ENCODE measurements at regions not wholly inside any gene's neighbourhood (a gene's known extent, or its start where the extent isn't known, plus 50 kb on each side); places are given as distances from the start of the nearest gene placed in this dataset.
"Not testable (repeated sequence)": the region's sequence is repeated elsewhere in the genome, so short reads cannot be mapped to it uniquely, and the experiment has no call there.

DNA sequence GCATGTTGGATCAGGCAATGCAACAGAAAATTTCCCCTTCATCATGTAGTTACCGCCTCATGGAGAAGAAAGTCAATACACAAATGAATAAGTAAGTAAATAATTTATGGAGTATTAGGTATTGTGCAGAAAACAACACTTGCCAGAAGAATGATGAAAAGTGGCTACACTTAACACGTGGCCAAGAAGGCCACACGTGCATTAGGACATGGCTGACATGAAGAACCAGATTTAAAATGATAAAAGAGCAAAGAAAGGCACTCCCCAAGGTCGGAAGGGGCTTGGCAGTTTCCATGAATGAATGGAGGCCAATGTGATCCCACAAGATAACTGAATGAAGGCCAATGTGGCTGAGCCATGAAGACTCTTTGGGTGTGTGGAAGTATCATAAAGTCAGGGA is 447.2 kb downstream of the DOK5 start:
- Histone ChIP-seq H3K9me2 (replicated peaks; ENCODE audit: insufficient read depth) (no peaks in the 10 kb centered on the region), H4K20me1 (ENCODE audit: insufficient read depth, poor library complexity, severe bottlenecking) (no peaks in the 10 kb centered on the region), H3K4me3 (no peak overlapping the region), H3K36me3 (replicated peaks; ENCODE audit: insufficient read depth, low read depth) (no peaks in the 10 kb centered on the region), H3K4me2 (no peak overlapping the region), H3K79me2 (no peaks in the 10 kb centered on the region), H3K27ac (no peak overlapping the region), H2AFZ (no peak overlapping the region), H3K4me1 (ENCODE audit: insufficient read depth) (no peaks in the 10 kb centered on the region), H3K9me3 (ENCODE audit: low read depth) (no peaks in the 10 kb centered on the region), H3K27me3 (no peaks in the 10 kb centered on the region)
- 60% methylated on average over 4 of the region's 4 CpGs for WGBS (ENCODE audit: low lambda C conversion rate, missing lambda C conversion rate)
- no peak for TF ChIP-seq EZH2phosphoT487 (IDR thresholded peaks at IDR 0.05; ENCODE audit: low read depth, severe bottlenecking, unreplicated experiment)
- no peak for TF ChIP-seq EZH2 (IDR thresholded peaks at IDR 0.05; ENCODE audit: borderline replicate concordance)
- TF ChIP-seq, protein P1, sequence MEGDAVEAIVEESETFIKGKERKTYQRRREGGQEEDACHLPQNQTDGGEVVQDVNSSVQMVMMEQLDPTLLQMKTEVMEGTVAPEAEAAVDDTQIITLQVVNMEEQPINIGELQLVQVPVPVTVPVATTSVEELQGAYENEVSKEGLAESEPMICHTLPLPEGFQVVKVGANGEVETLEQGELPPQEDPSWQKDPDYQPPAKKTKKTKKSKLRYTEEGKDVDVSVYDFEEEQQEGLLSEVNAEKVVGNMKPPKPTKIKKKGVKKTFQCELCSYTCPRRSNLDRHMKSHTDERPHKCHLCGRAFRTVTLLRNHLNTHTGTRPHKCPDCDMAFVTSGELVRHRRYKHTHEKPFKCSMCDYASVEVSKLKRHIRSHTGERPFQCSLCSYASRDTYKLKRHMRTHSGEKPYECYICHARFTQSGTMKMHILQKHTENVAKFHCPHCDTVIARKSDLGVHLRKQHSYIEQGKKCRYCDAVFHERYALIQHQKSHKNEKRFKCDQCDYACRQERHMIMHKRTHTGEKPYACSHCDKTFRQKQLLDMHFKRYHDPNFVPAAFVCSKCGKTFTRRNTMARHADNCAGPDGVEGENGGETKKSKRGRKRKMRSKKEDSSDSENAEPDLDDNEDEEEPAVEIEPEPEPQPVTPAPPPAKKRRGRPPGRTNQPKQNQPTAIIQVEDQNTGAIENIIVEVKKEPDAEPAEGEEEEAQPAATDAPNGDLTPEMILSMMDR (IDR thresholded peaks at IDR 0.05; ENCODE audit: poor library complexity) = no peak
- DNase-seq (ENCODE audit: low spot score) = no peak

DNA sequence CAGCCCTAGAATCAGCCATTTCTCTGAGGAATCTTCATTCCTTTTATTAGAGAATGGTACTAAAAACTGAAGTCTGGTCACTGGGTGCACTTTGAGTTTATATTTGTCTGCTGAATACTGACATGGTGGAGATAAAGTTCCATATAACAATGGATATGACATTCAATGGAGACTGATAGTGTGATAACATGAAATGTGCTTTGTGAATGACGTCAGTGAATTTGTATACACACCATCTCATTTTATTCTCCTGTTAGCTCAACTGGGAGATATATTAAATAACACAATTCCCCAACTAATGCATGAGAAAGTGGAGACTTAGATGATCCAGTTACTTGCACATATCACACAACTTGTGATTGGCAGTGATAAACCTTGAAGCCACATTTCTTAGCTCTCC is 446.7 kb downstream of the DOK5 start:
- no peak for DNase-seq (ENCODE audit: low spot score)
- Histone ChIP-seq H3K4me2 (no peak overlapping the region), H3K4me1 (ENCODE audit: insufficient read depth) (no peaks in the 10 kb centered on the region), H2AFZ (no peak overlapping the region), H4K20me1 (ENCODE audit: insufficient read depth, poor library complexity, severe bottlenecking) (no peaks in the 10 kb centered on the region), H3K36me3 (replicated peaks; ENCODE audit: insufficient read depth, low read depth) (no peaks in the 10 kb centered on the region), H3K79me2 (no peaks in the 10 kb centered on the region), H3K4me3 (no peak overlapping the region), H3K27me3 (no peaks in the 10 kb centered on the region), H3K9me2 (replicated peaks; ENCODE audit: insufficient read depth) (no peaks in the 10 kb centered on the region), H3K27ac (no peak overlapping the region), H3K9me3 (ENCODE audit: low read depth) (no peaks in the 10 kb centered on the region)
- WGBS (ENCODE audit: low lambda C conversion rate, missing lambda C conversion rate) = 75% methylated on average over 1 of the region's 1 CpG
- TF ChIP-seq EZH2 (IDR thresholded peaks at IDR 0.05; ENCODE audit: borderline replicate concordance) = no peak
- TF ChIP-seq, protein P1 (IDR thresholded peaks at IDR 0.05; ENCODE audit: poor library complexity) = no peak
- no peak for TF ChIP-seq EZH2phosphoT487 (IDR thresholded peaks at IDR 0.05; ENCODE audit: low read depth, severe bottlenecking, unreplicated experiment)

DNA sequence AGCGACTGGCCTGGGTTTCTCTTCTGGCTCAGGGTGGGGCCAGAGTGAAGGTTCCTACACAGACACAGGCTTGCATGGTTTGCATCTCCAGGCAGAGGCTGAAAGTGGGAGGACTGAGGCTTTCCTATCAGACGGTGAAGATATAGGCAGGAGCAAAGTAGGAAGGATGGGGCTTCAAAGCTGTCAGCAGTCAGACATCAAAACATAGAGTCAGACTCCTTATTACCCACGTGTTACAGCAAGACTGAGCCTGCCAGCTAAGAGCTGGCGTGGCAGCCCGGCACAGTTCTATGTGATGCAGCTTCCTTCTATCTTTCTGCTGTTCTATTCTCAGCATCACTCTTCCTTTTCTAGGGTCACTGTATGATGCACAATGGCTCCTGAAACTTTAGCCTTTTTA is 445.1 kb downstream of the DOK5 start:
- no peaks in the 10 kb centered on the region for H3K9me2 ChIP-seq (replicated peaks; ENCODE audit: insufficient read depth)
- no peaks in the 10 kb centered on the region for H4K20me1 ChIP-seq (ENCODE audit: insufficient read depth, poor library complexity, severe bottlenecking)
- H2AFZ ChIP-seq = no peak overlapping the region
- no peak overlapping the region for H3K27ac ChIP-seq
- no peaks in the 10 kb centered on the region for H3K4me1 ChIP-seq (ENCODE audit: insufficient read depth)
- no peak overlapping the region for H3K4me3 ChIP-seq
- no peaks in the 10 kb centered on the region for H3K27me3 ChIP-seq
- H3K9me3 ChIP-seq (ENCODE audit: low read depth) = no peaks in the 10 kb centered on the region
- no peak for TF ChIP-seq EZH2phosphoT487 (IDR thresholded peaks at IDR 0.05; ENCODE audit: low read depth, severe bottlenecking, unreplicated experiment)
- TF ChIP-seq, protein P1 (IDR thresholded peaks at IDR 0.05; ENCODE audit: poor library complexity) = no peak
- no peak for TF ChIP-seq EZH2 (IDR thresholded peaks at IDR 0.05; ENCODE audit: borderline replicate concordance)
- no peak for DNase-seq (ENCODE audit: low spot score)
- H3K79me2 ChIP-seq = no peaks in the 10 kb centered on the region
- 73% methylated on average over 5 of the region's 5 CpGs for WGBS (ENCODE audit: low lambda C conversion rate, missing lambda C conversion rate)
- H3K4me2 ChIP-seq = no peak overlapping the region
- no peaks in the 10 kb centered on the region for H3K36me3 ChIP-seq (replicated peaks; ENCODE audit: insufficient read depth, low read depth)

DNA sequence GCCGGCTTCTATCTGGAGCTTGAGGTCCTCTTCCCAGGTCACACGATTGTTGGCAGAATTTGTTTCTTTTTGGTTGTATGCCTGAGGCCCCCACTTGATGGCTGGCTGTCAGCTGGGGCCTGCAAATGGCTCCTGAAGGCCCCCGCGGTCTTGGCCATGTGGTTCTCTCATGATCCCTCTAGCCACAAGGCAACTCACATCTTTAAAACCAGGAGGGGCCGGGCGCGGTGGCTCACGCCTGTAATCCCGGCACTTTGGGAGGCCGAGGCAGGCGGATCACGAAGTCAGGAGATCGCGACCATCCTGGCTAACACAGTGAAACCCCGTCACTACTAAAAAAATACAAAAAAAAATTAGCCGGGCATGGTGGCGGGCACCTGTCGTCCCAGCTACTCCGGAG is 443.6 kb downstream of the DOK5 start:
- not testable (repeated sequence) for H3K79me2 ChIP-seq; DNase-seq (ENCODE audit: low spot score)
- WGBS (ENCODE audit: low lambda C conversion rate, missing lambda C conversion rate) = 94% methylated on average over 14 of the region's 19 CpGs

More for the DNA sequence above, 443.6 kb downstream of the DOK5 start:
- H3K4me3 ChIP-seq; H4K20me1 ChIP-seq (ENCODE audit: insufficient read depth, poor library complexity, severe bottlenecking); H3K4me2 ChIP-seq; H3K27me3 ChIP-seq; H3K9me2 ChIP-seq (replicated peaks; ENCODE audit: insufficient read depth); H3K9me3 ChIP-seq (ENCODE audit: low read depth); H3K4me1 ChIP-seq (ENCODE audit: insufficient read depth); H3K27ac ChIP-seq; H2AFZ ChIP-seq; H3K36me3 ChIP-seq (replicated peaks; ENCODE audit: insufficient read depth, low read depth): not testable (repeated sequence)
